ENCODE measurements at regions not wholly inside any gene's neighbourhood (a gene's known extent, or its start where the extent isn't known, plus 50 kb on each side); places are given as distances from the start of the nearest gene placed in this dataset.

- no peak for TF ChIP-seq POLR2A (IDR thresholded peaks at IDR 0.05)
- no peak for TF ChIP-seq CTCF (IDR thresholded peaks at IDR 0.05)
These were observed 258.1 kb downstream of the GABRG1 start for GRCh38 chr4:45865781-45866180.
